GM12892 (cell line): ENCODE measurements at regions not wholly inside any gene's neighbourhood (a gene's known extent, or its start where the extent isn't known, plus 50 kb on each side); places are given as distances from the start of the nearest gene placed in this dataset.
"Not testable (repeated sequence)": the region's sequence is repeated elsewhere in the genome, so short reads cannot be mapped to it uniquely, and the experiment has no call there.

ENCODE experiments used
- DNase-seq: peaks from one replicate; pipeline ENCODE4 v3.0.0; 2011; ENCODE audit not compliant: insufficient read length
- FAIRE-seq: peaks from 2 replicates; lab custom pipeline; 2011; peaks lifted over from hg19 to GRCh38; lab: Jason Lieb, UNC
- POLR2A ChIP-seq: IDR thresholded peaks from 2 replicates; pipeline ENCODE4 v1.6.1; 2011; ENCODE audit warnings: low read depth, low read length, control low read depth
- POLR2AphosphoS5 ChIP-seq: IDR thresholded peaks from 2 replicates; pipeline ENCODE4 v1.6.1; 2011; ENCODE audit warnings: low read depth, low read length, control low read depth
- TAF1 ChIP-seq: IDR thresholded peaks from 2 replicates; pipeline ENCODE4 v1.6.1; 2011; ENCODE audit warnings: low read depth, mild to moderate bottlenecking, control low read depth, low read length, borderline replicate concordance

GRCh38 chr2:224221455-224221913 lies 180.4 kb downstream of the FAM124B start:
- no peak for DNase-seq
- TF ChIP-seq TAF1 (no peak), POLR2A (no peak), POLR2AphosphoS5 (no peak)

DNA sequence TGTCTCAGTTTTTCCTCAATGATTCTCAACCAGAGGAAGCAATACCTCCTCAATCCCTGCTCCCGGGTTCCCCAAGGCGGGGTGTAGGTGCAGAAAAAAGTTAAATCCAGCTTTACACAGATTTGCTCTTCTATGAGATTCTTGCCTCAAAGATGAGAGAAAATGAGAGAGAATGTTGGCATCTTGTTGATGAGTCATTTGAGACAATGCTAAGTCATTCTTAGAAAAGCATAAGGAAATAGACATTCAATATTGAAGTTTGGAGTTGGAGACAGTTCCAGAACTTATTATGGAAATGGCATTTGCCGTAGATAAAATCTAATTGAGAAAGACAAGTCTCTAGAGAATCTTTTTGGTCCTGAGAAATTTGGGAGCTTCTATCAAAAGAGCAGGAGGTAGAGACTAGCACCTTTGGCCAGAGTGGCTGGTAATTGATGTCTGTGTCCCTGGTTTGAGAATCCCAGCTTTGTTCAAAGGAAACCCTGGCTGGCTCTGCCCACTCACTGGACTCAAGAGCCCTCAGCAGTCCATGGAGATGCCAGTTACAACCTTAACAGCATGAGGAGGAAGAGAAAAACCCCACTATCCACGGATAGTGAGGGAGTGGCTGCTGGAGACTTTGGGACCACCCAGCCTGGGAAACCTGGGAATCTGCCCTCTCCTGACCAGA lies 181.2 kb downstream of the FAM124B start:
- DNase-seq (no peak), FAIRE-seq (no peak)

More at GRCh38 chr2:224221455-224221913, 180.4 kb downstream of the FAM124B start:
- no peak for FAIRE-seq

GRCh38 chr2:224219781-224220180 lies 180.7 kb upstream of the SERPINE2 start:
- FAIRE-seq (no peak), DNase-seq (no peak)
- TF ChIP-seq POLR2AphosphoS5: no peak

More for the DNA sequence above, 181.2 kb downstream of the FAM124B start:
- TF ChIP-seq POLR2AphosphoS5 (no peak), POLR2A (no peak), TAF1 (no peak)

- DNase-seq: no peak
- TF ChIP-seq TAF1 (no peak), POLR2AphosphoS5 (no peak), POLR2A (no peak)
- no peak for FAIRE-seq
Observed at GRCh38 chr2:224217962-224218347, 178.9 kb upstream of the SERPINE2 start.

DNA sequence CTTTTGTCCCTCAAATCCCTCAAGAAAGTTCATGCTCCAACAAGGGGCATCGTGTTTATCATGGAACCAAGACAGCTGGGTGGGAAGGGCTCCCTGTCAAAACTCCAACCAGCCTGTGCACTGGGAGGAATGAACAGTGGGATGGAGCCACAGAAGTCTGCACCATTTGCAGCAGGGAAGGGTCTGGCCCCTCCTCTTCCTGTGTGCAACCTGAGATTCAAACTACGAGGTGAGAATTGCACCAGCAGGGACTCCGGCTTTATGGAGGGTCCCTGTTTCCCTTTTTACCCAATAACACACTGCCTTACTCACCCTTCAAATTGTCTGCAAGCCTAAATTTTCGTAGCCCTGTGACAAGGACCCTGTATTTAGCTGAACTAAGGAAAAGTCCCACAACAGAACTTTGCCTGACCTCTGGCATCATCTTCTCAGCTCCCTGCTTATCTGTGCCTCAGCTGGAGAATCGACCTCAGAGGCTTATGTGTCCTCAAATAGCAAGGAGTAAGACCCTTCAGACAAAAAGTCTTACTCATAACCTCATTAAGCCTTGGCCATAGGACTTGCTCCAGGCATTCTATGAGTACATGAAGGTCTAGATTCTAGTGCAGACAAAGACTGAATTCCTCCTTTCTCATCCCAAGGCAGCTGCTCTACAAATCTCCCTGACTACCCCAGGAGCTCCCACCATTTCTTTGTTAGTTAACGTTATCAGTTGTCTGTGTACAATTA lies 178.3 kb upstream of the SERPINE2 start:
- no peak for FAIRE-seq
- DNase-seq: no peak
- TF ChIP-seq POLR2A (no peak), TAF1 (no peak), POLR2AphosphoS5 (no peak)

DNA sequence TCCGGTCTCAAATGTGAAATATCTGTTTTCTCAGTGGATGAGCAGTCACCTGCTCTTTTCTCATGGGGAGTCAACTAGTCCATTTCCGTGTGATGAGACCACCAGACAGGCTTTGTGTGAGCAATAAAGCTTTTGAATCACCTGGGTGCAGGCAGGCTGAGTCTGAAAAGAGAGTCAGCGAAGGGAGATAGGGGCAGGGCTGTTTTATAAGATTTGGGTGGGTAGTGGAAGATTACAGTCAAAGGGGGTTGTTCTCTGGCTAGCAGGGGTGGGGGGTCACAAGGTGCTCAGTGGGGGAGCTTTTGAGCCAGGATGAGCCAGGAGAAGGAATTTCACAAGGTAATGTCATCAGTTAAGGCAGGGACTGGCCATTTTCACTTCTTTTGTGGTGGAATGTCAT lies 176.5 kb upstream of the SERPINE2 start:
- not testable (repeated sequence) for DNase-seq, FAIRE-seq

GRCh38 chr2:224213396-224213795 lies 174.3 kb upstream of the SERPINE2 start:
- no peak for TF ChIP-seq POLR2AphosphoS5
- TF ChIP-seq TAF1: no peak
- TF ChIP-seq POLR2A: no peak
- DNase-seq (no peak), FAIRE-seq (no peak)

GRCh38 chr2:224211791-224212190 lies 172.7 kb upstream of the SERPINE2 start:
- FAIRE-seq (no peak), DNase-seq (no peak)
- TF ChIP-seq POLR2A (no peak), TAF1 (no peak), POLR2AphosphoS5 (no peak)

GRCh38 chr2:224211181-224211480 lies 172.0 kb upstream of the SERPINE2 start:
- FAIRE-seq (no peak), DNase-seq (no peak)
- no peak for TF ChIP-seq POLR2AphosphoS5
- no peak for TF ChIP-seq TAF1
- TF ChIP-seq POLR2A: no peak

DNA sequence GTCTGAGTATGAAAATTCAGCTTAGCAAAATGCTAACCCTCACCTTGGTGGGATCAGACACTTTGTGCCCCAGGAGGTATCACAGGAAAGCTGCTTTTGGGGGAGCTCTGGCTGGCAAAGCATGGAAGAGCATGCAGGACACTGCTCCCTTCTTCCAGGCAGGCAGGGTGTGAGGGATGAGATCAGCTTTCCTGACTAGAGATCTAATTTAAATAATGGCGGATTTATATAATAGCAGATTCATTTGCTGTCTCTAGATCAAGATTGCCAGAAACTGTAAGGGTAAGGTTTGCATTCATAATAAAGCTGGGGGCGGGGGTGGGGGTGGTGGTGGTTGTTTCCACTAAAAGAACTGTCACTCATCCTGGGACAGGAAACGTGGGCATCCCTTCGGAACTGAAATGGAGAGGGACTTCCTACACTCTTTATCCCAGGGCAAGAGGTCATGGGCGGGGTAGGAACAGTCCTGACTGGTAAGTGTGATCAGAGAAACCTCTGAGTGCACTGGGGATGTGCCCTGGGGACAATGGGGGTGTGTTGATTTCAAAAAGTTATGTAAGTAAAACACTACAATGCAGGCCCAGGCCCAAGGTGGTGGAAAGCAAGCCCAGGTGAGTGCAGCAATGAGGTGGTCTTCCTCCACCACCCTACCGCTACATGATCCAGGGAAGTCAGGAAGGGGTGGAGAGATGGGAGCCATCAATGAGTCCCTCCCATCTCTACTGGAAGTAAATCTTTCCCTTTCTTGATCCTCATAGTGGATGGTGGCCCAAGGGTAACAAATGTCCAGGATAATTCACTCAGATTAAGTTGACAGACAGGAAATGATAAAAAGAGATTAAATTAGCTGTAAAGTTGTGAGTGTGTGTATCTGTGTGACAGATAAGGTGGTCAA lies 171.4 kb upstream of the SERPINE2 start:
- DNase-seq (no peak), FAIRE-seq (no peak)
- TF ChIP-seq POLR2AphosphoS5: no peak
- no peak for TF ChIP-seq POLR2A
- TF ChIP-seq TAF1: no peak

DNA sequence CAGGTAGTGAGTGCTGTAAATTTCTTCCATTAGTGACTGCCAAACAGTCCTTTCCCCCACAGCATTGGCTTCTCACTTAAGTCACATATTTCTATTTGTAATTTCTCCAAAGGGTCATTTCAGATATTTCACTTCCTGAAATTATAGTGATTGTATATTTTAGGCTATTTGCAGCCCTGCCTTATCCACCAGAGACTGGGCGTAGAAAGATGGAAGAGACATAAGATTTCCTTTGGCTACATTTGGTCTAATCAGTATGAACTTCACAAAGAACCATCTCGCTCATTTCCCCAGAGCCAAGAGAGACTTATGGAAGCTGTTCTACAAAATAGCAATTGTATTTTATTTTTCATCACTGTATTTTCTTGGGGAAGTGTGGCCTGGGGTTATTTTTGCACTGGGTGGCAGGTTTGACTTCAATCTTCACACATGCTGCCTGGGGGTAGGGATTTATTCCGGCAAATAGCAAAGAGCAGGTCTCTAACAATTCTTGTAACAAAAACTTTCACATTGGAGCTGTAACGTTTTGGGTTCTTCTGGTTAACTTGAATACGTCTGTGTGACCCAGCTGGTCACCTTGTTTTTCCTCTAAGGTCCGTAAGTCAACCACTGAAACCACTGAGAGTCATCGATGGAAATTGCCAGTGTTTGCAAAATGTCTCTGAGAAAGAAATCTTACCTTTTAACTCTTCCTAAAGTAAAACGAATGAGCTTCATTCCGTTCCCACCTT lies 170.6 kb upstream of the SERPINE2 start:
- no peak for DNase-seq
- no peak for FAIRE-seq
- TF ChIP-seq POLR2AphosphoS5: no peak
- no peak for TF ChIP-seq POLR2A
